ENCODE measurements at regions not wholly inside any gene's neighbourhood (a gene's known extent, or its start where the extent isn't known, plus 50 kb on each side); places are given as distances from the start of the nearest gene placed in this dataset.

GRCh38 chr6:130525408-130525807, 159.6 kb downstream of the TMEM200A start:
- Mint-ChIP-seq H3K4me3 (ENCODE audit: unreplicated experiment) (no peak overlapping the region), H3K9me3 (ENCODE audit: low read depth) (peaks cover 2% of the 10 kb centered on the region), H3K36me3 (ENCODE audit: low read depth) (no peaks in the 10 kb centered on the region), H3K4me1 (ENCODE audit: low read depth) (peaks cover 6% of the 10 kb centered on the region), H3K27ac (ENCODE audit: unreplicated experiment) (no peak overlapping the region), H3K27me3 (ENCODE audit: low read depth) (no peaks in the 10 kb centered on the region)
- no peak for TF ChIP-seq CTCF (IDR thresholded peaks at IDR 0.05)
- DNase-seq (ENCODE audit: low spot score) = no peak

- H3K4me3 Mint-ChIP-seq (ENCODE audit: unreplicated experiment) = no peak overlapping the region
- no peaks in the 10 kb centered on the region for H3K27me3 Mint-ChIP-seq (ENCODE audit: low read depth)
- peaks cover 6% of the 10 kb centered on the region for H3K4me1 Mint-ChIP-seq (ENCODE audit: low read depth)
- DNase-seq (ENCODE audit: low spot score) = no peak
- H3K36me3 Mint-ChIP-seq (ENCODE audit: low read depth) = no peaks in the 10 kb centered on the region
- H3K27ac Mint-ChIP-seq (ENCODE audit: unreplicated experiment) = no peak overlapping the region
- H3K9me3 Mint-ChIP-seq (ENCODE audit: low read depth) = no peaks in the 10 kb centered on the region
- TF ChIP-seq CTCF (IDR thresholded peaks at IDR 0.05) = no peak
Observed at GRCh38 chr6:130526466-130526865, 160.6 kb downstream of the TMEM200A start.

- no peak for DNase-seq (ENCODE audit: low spot score)
- Mint-ChIP-seq H3K27me3 (ENCODE audit: low read depth) (no peaks in the 10 kb centered on the region), H3K36me3 (ENCODE audit: low read depth) (no peaks in the 10 kb centered on the region)
Observed at GRCh38 chr6:130527173-130527572, 161.4 kb downstream of the TMEM200A start.

GRCh38 chr6:130529569-130530149, 163.8 kb downstream of the TMEM200A start:
- Mint-ChIP-seq H3K36me3 (ENCODE audit: low read depth) (no peaks in the 10 kb centered on the region), H3K27ac (ENCODE audit: unreplicated experiment) (no peak overlapping the region), H3K4me1 (ENCODE audit: low read depth) (peaks cover 6% of the 10 kb centered on the region), H3K9me3 (ENCODE audit: low read depth) (no peaks in the 10 kb centered on the region), H3K4me3 (ENCODE audit: unreplicated experiment) (no peak overlapping the region), H3K27me3 (ENCODE audit: low read depth) (no peaks in the 10 kb centered on the region)
- no peak for TF ChIP-seq CTCF (IDR thresholded peaks at IDR 0.05)
- DNase-seq (ENCODE audit: low spot score) = no peak

More at GRCh38 chr6:130527173-130527572, 161.4 kb downstream of the TMEM200A start:
- no peak overlapping the region for H3K4me3 Mint-ChIP-seq (ENCODE audit: unreplicated experiment)
- H3K9me3 Mint-ChIP-seq (ENCODE audit: low read depth) = no peaks in the 10 kb centered on the region
- no peak for TF ChIP-seq CTCF (IDR thresholded peaks at IDR 0.05)
- no peak overlapping the region for H3K27ac Mint-ChIP-seq (ENCODE audit: unreplicated experiment)
- peaks cover 6% of the 10 kb centered on the region for H3K4me1 Mint-ChIP-seq (ENCODE audit: low read depth)

GRCh38 chr6:130534627-130535026, 168.8 kb downstream of the TMEM200A start:
- no peaks in the 10 kb centered on the region for H3K27me3 Mint-ChIP-seq (ENCODE audit: low read depth)
- TF ChIP-seq CTCF (IDR thresholded peaks at IDR 0.05) = no peak
- no peaks in the 10 kb centered on the region for H3K4me1 Mint-ChIP-seq (ENCODE audit: low read depth)
- H3K9me3 Mint-ChIP-seq (ENCODE audit: low read depth) = peaks cover 21% of the 10 kb centered on the region
- H3K4me3 Mint-ChIP-seq (ENCODE audit: unreplicated experiment) = no peak overlapping the region
- H3K36me3 Mint-ChIP-seq (ENCODE audit: low read depth) = peaks cover 13% of the 10 kb centered on the region
- no peak for DNase-seq (ENCODE audit: low spot score)
- no peak overlapping the region for H3K27ac Mint-ChIP-seq (ENCODE audit: unreplicated experiment)

Measured in chondrocyte (in vitro differentiated cells).